HG03066 (cell line): ENCODE measurements at regions not wholly inside any gene's neighbourhood (a gene's known extent, or its start where the extent isn't known, plus 50 kb on each side); places are given as distances from the start of the nearest gene placed in this dataset.
"Not testable (repeated sequence)": the region's sequence is repeated elsewhere in the genome, so short reads cannot be mapped to it uniquely, and the experiment has no call there.

Source experiments
- ATAC-seq: cut with Tn5 transposase; IDR thresholded peaks from one replicate; pipeline ENCODE4 v1.9.1; 2021; ENCODE audit warnings: low read depth; ENCODE audit not compliant: unreplicated experiment

GRCh38 chr13:70817576-70817975 lies 709.3 kb upstream of the KLHL1 start:
- ATAC-seq, result no peak

DNA sequence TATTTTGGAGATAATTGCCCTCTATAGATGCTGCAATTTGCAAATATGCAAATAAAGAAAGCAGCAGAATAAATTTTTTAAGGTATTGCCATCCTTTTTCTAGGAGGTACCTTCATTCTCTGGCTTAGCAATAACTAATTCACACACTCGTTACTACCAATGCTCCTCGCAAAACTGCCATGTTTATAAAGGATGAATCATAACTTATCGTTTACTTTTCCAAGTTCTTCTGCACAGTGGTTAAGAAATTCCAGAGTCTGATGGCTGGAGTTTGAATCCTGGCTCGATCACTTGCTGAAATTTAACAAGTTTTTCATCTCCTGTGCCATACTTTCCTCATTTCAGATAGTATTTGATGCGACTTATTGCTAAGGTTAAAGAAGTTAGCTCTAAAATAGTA lies 708.6 kb upstream of the KLHL1 start:
- ATAC-seq, result no peak

GRCh38 chr13:70814684-70815083 lies 706.4 kb upstream of the KLHL1 start:
- no peak for ATAC-seq

DNA sequence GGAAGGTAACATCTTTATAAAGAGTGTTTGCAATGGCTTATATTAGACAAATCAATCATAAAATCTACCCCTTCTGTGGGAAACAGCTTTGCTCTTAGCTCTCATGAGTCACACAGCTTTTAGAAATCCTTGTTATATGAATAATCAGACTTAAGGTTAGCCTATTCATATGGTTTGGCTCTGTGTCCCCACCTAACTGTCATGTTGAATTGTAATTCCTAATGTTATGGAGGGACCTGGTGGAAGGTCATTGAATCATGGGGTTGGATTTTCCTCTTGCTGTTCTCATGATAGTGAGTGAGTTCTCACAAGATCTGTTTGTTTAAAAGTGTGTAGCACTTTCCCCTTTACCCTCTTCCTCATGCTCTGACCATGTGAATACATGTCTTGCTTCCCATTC lies 704.2 kb upstream of the KLHL1 start:
- no peak for ATAC-seq

DNA sequence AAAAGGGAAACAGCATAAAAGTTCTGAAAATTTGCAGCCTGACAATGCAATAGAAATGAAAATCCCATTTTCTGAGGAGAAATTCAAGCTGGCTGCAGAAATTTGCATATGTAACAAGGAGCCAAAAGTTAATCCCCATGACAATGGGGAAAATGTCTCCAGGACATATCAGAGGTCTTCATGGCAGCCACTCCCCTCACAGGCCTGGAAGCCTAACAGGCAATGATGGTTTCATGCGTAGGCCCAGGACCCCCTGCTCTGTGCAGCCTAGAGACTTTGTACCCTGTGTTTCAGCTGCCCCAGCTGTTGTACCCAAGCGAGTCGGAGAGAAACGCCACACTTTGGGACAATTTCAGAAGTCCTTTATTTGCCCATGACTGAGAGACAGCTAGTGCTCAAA lies 701.3 kb upstream of the KLHL1 start:
- ATAC-seq, result no peak

DNA sequence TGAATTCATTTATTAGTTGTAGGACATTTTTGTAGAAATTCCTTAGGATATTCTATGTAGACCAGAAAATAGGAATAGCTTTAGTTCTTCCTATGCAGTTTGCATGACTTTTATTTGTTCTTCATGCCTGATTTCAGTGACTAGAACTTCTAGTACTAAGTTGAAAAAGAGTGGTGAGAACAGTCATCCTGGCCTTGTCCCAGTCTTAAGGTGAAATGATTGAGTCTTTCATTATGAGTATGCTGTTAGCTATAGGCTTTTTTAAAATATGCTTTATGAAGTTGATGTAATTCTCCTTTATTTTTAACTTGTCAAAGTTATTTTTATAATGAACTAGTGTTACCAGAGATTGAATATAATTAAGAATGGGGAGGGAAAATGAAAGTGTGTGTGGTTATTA lies 690.1 kb upstream of the KLHL1 start:
- no peak for ATAC-seq

DNA sequence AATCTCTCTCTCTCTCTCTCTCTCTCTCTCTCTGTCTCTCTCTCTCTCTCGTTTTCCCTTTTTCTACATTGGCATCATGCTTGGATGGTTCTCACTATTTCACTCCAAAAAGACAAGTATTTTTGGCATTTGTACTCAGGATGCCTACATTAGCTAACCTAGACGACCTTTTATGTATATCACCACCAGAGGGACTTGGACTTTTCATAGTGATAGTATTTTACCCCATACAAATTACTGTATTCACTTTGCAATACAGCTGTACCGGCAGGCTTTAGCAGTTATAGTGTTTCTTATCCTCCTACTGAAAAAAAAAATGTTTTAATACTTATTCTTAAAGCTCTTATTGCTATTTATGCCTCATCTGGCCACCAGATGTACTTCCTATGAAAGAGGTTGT lies 687.2 kb upstream of the KLHL1 start:
- ATAC-seq, result no peak

GRCh38 chr13:70792121-70792520 lies 683.9 kb upstream of the KLHL1 start:
- no peak for ATAC-seq

DNA sequence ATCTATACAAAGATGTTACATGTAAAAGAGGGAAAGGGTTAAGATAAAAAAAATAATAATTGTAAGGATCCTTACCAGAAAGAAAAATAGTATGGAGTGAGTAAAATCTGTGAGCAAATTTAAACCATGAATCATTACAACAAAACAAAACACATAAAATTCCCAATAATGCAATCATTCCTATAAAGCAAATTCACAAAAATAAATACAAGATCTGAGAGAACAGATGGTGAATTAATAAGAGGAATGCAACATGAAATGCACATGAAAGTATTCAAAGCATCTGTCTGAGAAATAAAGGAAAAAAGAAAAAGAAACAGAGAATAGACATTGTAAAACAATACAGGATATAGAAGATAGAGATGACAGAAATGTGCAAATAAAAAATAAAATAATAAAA lies 681.5 kb upstream of the KLHL1 start:
- no peak for ATAC-seq

- ATAC-seq, result no peak
These were observed 679.8 kb upstream of the KLHL1 start for GRCh38 chr13:70788074-70788473.

GRCh38 chr13:70784207-70784989 lies 676.1 kb upstream of the KLHL1 start:
- no peak for ATAC-seq

DNA sequence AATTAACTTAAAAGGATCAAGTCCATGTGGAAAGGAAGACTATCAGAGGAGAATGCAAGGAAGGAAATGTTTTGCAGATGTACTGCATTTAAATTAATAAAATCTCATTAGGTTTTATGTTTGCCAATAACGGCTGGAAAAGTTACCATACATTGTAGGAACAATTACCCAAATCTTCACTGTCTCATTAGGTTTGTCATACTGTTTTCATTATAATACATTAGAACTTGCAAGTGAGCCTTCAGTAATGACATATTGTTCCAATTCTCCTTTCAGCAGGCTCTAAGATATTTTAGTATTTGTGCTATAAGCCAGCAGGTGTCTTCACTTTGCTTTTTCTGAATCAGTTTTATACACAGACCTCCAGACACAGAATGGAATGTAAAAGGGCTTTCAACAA lies 661.6 kb upstream of the KLHL1 start:
- no peak for ATAC-seq

DNA sequence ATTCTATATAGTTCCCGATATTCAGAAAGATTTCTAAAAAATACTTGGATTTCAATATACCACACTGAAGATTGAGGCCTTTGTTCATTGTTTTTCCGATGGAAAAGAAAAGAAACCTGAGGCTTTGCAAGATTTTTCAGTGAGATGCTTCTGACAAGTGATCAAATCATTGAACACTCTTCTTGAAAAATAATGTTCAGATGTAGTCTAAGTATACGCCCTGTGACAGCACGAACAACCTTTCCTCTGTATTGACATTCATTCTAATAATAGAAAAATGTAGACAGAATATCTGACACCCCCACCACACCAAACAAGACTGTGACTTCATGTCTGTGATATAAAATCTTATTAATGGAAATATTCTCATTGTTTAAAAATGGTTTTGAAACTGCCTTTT lies 650.7 kb upstream of the KLHL1 start:
- ATAC-seq, result no peak

DNA sequence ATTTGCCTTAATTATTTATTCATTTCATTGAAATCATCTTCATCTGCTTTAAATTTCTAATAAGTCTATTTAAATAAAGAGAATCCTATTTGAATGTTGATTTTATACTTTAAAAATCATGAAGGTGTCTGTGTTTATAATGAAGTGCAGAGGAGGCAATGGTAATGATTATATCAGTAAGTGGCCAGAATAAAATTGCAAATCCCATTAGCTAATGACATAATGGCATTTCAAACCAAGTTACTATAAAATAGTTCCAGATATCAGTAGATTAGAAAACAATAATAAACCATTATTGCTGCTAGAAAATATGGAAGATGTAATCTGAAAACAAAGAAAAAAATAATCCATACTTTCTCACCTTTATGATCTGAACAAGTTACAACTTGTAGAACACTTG lies 647.8 kb upstream of the KLHL1 start:
- no peak for ATAC-seq

- ATAC-seq, result no peak
These were observed 647.2 kb upstream of the KLHL1 start for GRCh38 chr13:70755456-70755855.

DNA sequence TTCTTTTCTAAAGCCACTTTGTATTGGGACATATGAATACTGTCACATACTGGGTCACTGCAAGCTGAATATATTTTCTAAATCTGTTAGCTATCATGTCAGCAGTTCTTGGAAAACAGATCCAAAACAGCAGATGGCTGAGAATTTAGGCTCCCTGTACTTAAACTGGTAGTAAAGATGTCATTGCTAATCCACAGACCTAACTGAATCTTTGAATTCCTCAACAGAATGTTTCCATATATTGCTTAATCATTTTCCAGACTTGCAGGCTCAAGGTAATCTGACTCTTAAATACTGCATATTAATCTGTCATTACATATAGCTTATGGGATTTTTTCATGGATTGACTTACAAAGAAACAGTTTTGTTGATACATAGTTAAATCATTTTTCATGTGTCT lies 639.0 kb upstream of the KLHL1 start:
- ATAC-seq, result no peak

DNA sequence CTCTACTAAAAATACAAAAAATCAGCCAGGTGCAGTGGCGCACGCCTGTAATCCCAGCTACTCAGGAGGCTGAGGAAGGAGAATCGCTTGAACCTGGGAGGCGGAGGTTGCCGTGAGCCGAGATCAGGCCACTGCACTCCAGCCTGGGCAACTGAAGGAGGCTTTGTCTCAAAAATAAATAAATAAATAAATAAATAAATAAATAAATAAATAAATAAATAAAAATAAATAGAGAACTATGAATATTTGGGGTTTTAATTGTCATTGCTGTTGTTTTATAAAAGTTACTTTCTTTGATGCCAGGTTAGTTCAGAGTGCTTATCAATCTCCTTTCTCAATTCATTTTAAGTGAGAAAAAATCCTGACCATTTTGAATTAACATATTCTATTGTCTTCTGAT lies 638.2 kb upstream of the KLHL1 start:
- not testable (repeated sequence) for ATAC-seq

DNA sequence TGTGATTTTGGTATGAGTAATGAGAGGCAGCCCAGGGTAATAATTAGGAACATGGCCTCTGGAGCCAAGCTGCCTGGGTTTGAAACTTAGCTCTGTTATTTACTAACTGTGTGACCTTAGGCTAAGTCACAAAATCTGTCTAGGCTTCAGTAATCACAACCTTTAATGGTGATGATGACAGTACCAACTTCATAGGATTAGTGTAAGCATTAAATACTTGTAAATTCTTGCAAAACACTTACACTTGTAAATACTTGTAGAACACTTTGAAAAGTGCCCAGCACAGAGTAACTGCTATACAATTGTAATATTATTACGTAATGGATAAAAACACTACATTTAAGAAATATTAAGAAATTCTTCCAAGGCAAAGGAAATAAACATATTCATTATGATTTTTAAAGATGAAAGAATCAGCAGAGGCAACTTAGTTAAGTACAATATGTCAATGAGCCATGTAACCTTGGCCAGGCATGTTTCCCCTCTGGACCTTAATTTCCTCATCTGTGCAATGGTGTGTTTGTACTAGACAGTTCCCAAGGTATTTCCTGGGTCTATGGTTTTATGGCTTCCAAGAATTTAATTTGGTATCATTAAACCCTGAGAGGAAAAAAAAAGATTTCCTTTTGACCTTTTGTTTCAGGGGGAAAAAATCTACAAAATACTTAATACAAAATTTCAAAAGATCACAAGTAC lies 628.5 kb upstream of the KLHL1 start:
- no peak for ATAC-seq

DNA sequence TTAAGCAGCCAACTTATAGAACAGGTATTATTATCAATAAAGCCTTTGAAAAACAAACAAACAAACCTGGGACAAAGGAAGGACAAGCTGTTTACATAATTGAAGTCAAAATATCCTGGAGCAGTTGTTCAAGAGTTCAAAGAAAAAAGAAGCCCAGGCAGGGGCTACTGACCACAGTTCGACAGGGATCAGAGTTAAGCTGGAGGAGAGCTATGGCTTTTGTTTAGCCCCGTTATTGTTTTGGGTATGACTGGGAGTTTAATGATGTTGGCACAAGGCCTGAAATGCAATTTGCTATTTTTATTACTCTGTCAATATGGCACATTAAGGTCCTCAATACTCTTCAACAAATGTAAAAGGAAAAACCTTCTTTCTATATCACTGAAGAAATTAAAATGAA lies 624.4 kb upstream of the KLHL1 start:
- ATAC-seq, result no peak

- no peak for ATAC-seq
These were observed 621.1 kb upstream of the KLHL1 start for GRCh38 chr13:70729369-70729768.

- ATAC-seq, result no peak
These were observed 615.5 kb upstream of the KLHL1 start for GRCh38 chr13:70723732-70724131.

DNA sequence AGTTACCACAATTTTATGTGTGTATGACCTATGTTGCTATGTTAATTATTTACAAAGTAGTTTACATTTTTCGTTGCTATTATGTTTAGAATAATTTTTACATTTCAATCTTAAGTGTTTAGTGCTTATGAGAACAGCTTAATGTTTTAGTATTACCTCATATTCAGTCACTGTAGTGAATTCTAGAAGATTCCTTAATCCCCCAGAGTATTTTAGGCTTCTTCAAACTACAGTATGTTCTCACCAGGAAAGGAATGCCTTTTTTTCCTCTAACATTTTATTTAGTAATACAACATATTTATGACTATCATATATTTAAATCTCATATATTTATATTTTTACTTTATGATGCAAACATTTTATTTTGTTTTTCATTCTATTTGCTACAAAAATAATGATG lies 612.1 kb upstream of the KLHL1 start:
- ATAC-seq, result no peak
